Neural cell (in vitro differentiated cells): ENCODE measurements at regions not wholly inside any gene's neighbourhood (a gene's known extent, or its start where the extent isn't known, plus 50 kb on each side); places are given as distances from the start of the nearest gene placed in this dataset.

Experiments used
- H2AFZ ChIP-seq: fragments of 200-600, 300-800 bp; sonication (generic), shearing (Covaris generic); 2 replicates; pipeline ENCODE4 v1.6.0; 2014; ENCODE audit warnings: low read depth, mild to moderate bottlenecking, antibody characterized with exemption, low read length, moderate library complexity
- H3F3A ChIP-seq: fragments of 200-600 bp; shearing (Covaris generic); 2 replicates; pipeline ENCODE4 v1.6.1; 2016; ENCODE audit warnings: mild to moderate bottlenecking, moderate library complexity, mixed read lengths, antibody characterized with exemption, low read length; ENCODE audit not compliant: insufficient read depth, poor library complexity, severe bottlenecking
- H3K27ac ChIP-seq: fragments of 200-600, 300-800 bp; sonication (generic), shearing (Covaris generic); 2 replicates; pipeline ENCODE4 v1.5.1; 2014; ENCODE audit warnings: mild to moderate bottlenecking, low read length, moderate library complexity
- H3K27me3 ChIP-seq: fragments of 300-800, 200-600 bp; sonication (generic), shearing (Covaris generic); 2 replicates; pipeline ENCODE4 v1.6.0; 2014; ENCODE audit warnings: mild to moderate bottlenecking, low read depth, low read length, moderate library complexity; ENCODE audit not compliant: insufficient read depth
- H3K36me3 ChIP-seq: fragments of 300-800, 200-600 bp; sonication (generic), shearing (Covaris generic); 2 replicates; pipeline ENCODE4 v1.5.1; 2014; ENCODE audit warnings: mild to moderate bottlenecking, antibody characterized with exemption, low read length, moderate library complexity; ENCODE audit not compliant: insufficient read depth
- H3K4me2 ChIP-seq: fragments of 300-800, 200-600 bp; sonication (generic), shearing (Covaris generic); 2 replicates; pipeline ENCODE4 v1.6.0; 2014; ENCODE audit warnings: mild to moderate bottlenecking, low read length
- H3K4me3 ChIP-seq: fragments of 300-800, 200-600 bp; sonication (generic), shearing (Covaris generic); 2 replicates; pipeline ENCODE4 v1.5.1; 2014; ENCODE audit warnings: mild to moderate bottlenecking, low read length, moderate library complexity
- H3K79me2 ChIP-seq: fragments of 200-600 bp; shearing (Covaris generic); replicated peaks from 2 replicates; pipeline ENCODE4 v1.6.0; 2014; ENCODE audit warnings: mild to moderate bottlenecking, low read length, moderate library complexity; ENCODE audit not compliant: insufficient read depth
- H3K9ac ChIP-seq: fragments of 300-800, 200-600 bp; sonication (generic), shearing (Covaris generic); 2 replicates; pipeline ENCODE4 v1.6.1; 2016; ENCODE audit warnings: mild to moderate bottlenecking, low read length, mixed read lengths
- H3K9me2 ChIP-seq: fragments of 200-600 bp; shearing (Covaris generic); 2 replicates; pipeline ENCODE4 v1.6.1; 2016; ENCODE audit warnings: mild to moderate bottlenecking, low read length, mixed read lengths; ENCODE audit not compliant: insufficient read depth
- H3K9me3 ChIP-seq: fragments of 200-600, 300-800 bp; sonication (generic), shearing (Covaris generic); 2 replicates; pipeline ENCODE4 v1.6.1; 2016; ENCODE audit warnings: mild to moderate bottlenecking, mixed run types, low read length, moderate library complexity, mixed read lengths
- H4K20me1 ChIP-seq: fragments of 200-600 bp; shearing (Covaris generic); 2 replicates; pipeline ENCODE4 v1.6.1; 2016; ENCODE audit warnings: mild to moderate bottlenecking, mixed run types; ENCODE audit not compliant: insufficient read depth
- CTCF ChIP-seq: fragments of 450-650 bp; IDR thresholded peaks from 2 replicates; pipeline ENCODE4 v1.5.1; 2014; ENCODE audit warnings: antibody characterized with exemption, mild to moderate bottlenecking, moderate library complexity; ENCODE audit not compliant: poor library complexity, severe bottlenecking
- EZH2 ChIP-seq: fragments of 200-600, 300-800 bp; shearing (Covaris generic), sonication (generic); IDR thresholded peaks from 2 replicates; pipeline ENCODE4 v1.6.1; 2014; ENCODE audit warnings: antibody characterized with exemption, low read length, borderline replicate concordance, mild to moderate bottlenecking; ENCODE audit not compliant: insufficient read depth, poor library complexity, severe bottlenecking
- MXI1 ChIP-seq: fragments of 450-650 bp; conservative IDR thresholded peaks from 2 replicates; pipeline ENCODE4 v1.6.1; 2014; ENCODE audit warnings: antibody characterized with exemption, mild to moderate bottlenecking; ENCODE audit not compliant: poor library complexity, severe bottlenecking
- POLR2AphosphoS5 ChIP-seq: IDR thresholded peaks from 2 replicates; pipeline ENCODE4 v1.6.1; 2012
- RAD21 ChIP-seq: fragments of 450-650 bp; conservative IDR thresholded peaks from 2 replicates; pipeline ENCODE4 v1.6.1; 2014; ENCODE audit warnings: antibody characterized with exemption, mild to moderate bottlenecking, moderate library complexity
- TF ChIP-seq, protein P1 (sequence below): IDR thresholded peaks from 2 replicates; pipeline ENCODE4 v1.6.1; 2012; ENCODE audit warnings: borderline replicate concordance

DNA sequence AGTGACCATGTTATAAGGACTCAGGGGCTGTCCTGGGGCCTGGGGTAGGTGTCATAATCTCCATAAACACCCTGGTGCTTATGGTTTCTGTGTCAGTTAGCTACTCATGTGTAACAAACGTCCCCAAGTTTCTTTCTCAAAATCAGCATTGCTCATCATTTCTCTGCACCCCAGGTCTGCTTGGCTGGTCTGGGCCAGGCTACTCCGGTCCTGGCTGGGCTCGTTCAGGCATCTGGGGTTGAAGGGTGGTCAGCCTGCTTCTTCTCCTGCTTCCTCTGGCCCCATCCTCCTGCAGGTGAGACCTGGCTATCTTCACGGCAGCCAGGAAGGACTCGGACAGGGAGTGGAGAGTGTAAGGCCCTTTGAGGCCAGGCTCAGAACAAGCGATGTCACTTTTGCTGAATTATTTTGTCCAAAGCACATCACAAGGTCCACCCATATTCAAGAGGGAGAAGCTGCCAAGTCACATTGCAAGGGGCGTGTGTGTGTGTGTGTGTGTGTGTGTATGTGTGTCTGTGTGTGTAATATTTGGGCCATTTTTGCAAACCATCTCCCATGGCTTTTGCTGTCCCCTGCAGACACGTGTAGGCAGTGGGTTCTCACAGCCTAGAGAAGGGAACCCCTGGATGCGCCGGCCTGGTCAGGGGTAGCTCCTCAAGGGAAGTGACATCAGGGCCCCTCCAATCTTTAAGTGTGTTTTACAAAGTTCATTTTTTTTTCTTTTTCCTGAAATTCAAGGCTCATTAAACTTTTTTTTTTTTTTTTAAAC lies 535.8 kb downstream of the TBC1D22A start:
- Histone ChIP-seq H3K9me2 (no peaks in the 10 kb centered on the region), H3K27me3 (no peaks in the 10 kb centered on the region), H3K4me3 (no peak overlapping the region), H2AFZ (no peak overlapping the region), H3K4me2 (no peak overlapping the region), H3F3A (no peaks in the 10 kb centered on the region), H4K20me1 (no peaks in the 10 kb centered on the region), H3K9me3 (no peaks in the 10 kb centered on the region), H3K79me2 (no peaks in the 10 kb centered on the region), H3K36me3 (no peaks in the 10 kb centered on the region), H3K27ac (no peak overlapping the region), H3K9ac (no peak overlapping the region)
- no peak for TF ChIP-seq EZH2
- TF ChIP-seq POLR2AphosphoS5 = no peak
- TF ChIP-seq, protein P1, sequence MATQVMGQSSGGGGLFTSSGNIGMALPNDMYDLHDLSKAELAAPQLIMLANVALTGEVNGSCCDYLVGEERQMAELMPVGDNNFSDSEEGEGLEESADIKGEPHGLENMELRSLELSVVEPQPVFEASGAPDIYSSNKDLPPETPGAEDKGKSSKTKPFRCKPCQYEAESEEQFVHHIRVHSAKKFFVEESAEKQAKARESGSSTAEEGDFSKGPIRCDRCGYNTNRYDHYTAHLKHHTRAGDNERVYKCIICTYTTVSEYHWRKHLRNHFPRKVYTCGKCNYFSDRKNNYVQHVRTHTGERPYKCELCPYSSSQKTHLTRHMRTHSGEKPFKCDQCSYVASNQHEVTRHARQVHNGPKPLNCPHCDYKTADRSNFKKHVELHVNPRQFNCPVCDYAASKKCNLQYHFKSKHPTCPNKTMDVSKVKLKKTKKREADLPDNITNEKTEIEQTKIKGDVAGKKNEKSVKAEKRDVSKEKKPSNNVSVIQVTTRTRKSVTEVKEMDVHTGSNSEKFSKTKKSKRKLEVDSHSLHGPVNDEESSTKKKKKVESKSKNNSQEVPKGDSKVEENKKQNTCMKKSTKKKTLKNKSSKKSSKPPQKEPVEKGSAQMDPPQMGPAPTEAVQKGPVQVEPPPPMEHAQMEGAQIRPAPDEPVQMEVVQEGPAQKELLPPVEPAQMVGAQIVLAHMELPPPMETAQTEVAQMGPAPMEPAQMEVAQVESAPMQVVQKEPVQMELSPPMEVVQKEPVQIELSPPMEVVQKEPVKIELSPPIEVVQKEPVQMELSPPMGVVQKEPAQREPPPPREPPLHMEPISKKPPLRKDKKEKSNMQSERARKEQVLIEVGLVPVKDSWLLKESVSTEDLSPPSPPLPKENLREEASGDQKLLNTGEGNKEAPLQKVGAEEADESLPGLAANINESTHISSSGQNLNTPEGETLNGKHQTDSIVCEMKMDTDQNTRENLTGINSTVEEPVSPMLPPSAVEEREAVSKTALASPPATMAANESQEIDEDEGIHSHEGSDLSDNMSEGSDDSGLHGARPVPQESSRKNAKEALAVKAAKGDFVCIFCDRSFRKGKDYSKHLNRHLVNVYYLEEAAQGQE = no peak
- no peak for TF ChIP-seq CTCF
- TF ChIP-seq RAD21 = no peak

DNA sequence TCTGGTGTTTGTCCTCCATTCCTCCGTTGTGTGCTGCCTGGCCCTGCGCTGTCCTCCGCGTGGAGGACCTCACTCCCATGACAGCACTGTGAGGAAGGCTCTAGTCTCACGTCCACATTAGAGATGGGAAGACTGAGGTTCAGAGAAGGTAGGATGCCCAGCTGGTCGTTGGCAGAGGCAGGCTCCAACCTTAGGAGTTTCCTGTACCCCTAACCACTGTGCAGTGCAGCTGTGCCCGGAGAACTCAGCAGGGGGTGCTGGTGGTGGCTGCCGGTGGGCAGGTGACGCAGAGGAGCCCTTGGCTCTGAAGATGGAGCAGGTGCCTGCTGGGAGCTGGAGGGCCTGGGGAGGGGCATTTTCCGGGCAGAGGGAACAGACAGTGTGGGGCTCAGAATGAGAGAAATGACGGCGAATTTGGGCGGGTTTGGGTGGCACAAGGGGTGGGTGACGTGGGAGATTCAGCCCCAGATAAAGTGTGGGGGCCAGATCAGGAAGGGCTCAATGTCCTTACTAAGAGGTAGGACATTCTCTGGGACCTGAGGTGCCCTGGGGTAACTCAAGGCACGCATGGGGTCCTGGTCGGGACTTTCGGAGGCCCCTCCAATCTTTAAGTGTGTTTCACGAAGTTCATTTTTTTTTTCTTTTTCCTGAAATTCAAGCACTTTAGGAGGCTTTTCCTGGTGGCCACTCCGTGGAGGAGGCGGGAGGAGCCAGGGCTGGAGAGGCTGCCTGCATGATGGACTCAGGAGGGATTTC lies 535.0 kb downstream of the TBC1D22A start:
- Histone ChIP-seq H3K79me2 (no peaks in the 10 kb centered on the region), H3K4me3 (no peak overlapping the region), H3K9me2 (no peaks in the 10 kb centered on the region), H3K27ac (no peak overlapping the region), H4K20me1 (no peaks in the 10 kb centered on the region), H3F3A (no peaks in the 10 kb centered on the region), H3K9ac (no peak overlapping the region), H3K27me3 (no peaks in the 10 kb centered on the region), H2AFZ (no peak overlapping the region), H3K36me3 (no peaks in the 10 kb centered on the region), H3K4me2 (no peak overlapping the region), H3K9me3 (no peaks in the 10 kb centered on the region)
- TF ChIP-seq, protein P1 = no peak
- TF ChIP-seq EZH2 (no peak), POLR2AphosphoS5 (no peak), MXI1 (no peak)
